Spinal cord (tissue), 9 donors: ENCODE measurements at regions not wholly inside any gene's neighbourhood (a gene's known extent, or its start where the extent isn't known, plus 50 kb on each side); places are given as distances from the start of the nearest gene placed in this dataset.

ENCODE experiments used
- DNase-seq, 6 donors: peaks; one replicate each; pipeline versions ENCODE4 v3.0.0 to v3.0.0-alpha.2; 2013 to 2015; ENCODE audit warnings: low spot score in 6 of 6, low read depth in 4 of 6
- H3K27ac ChIP-seq: one replicate; pipeline ENCODE4 v1.5.1; 2013; ENCODE audit warnings: low read depth, low read length, control low read depth
- H3K27me3 ChIP-seq: one replicate; pipeline ENCODE4 v1.6.1; 2013; ENCODE audit warnings: low read length; ENCODE audit not compliant: control insufficient read depth, insufficient read depth
- H3K36me3 ChIP-seq: one replicate; pipeline ENCODE4 v1.6.1; 2013; ENCODE audit warnings: low read length; ENCODE audit not compliant: control insufficient read depth, insufficient read depth
- H3K4me1 ChIP-seq: one replicate; pipeline ENCODE4 v1.6.1; 2013; ENCODE audit warnings: low read length; ENCODE audit not compliant: control insufficient read depth, insufficient read depth
- H3K4me3 ChIP-seq: one replicate; pipeline ENCODE4 v1.5.1; 2013; ENCODE audit warnings: low read depth, low read length, control low read depth
- H3K9me3 ChIP-seq: one replicate; pipeline ENCODE4 v1.6.1; 2013; ENCODE audit warnings: low read length; ENCODE audit not compliant: control insufficient read depth, insufficient read depth
- WGBS: methylation state at CpG from one replicate; pipeline ENCODE4 v1.1.5; 2013; ENCODE audit warnings: missing lambda C conversion rate; ENCODE audit not compliant: insufficient coverage; 5-methylcytosine and 5-hydroxymethylcytosine counted together
- donor health status: healthy.

GRCh38 chr21:16504281-16504680 is 774.5 kb downstream of the USP25 start:
- DNase-seq, result no peak
- Histone ChIP-seq H3K9me3 (no peaks in the 10 kb centered on the region), H3K4me3 (no peak overlapping the region), H3K27me3 (no peaks in the 10 kb centered on the region), H3K27ac (no peak overlapping the region), H3K4me1 (no peaks in the 10 kb centered on the region), H3K36me3 (no peaks in the 10 kb centered on the region)
- 59% methylated on average over 2 of the region's 2 CpGs for WGBS

- Histone ChIP-seq H3K4me1 (no peaks in the 10 kb centered on the region), H3K9me3 (no peaks in the 10 kb centered on the region), H3K27me3 (no peaks in the 10 kb centered on the region), H3K4me3 (no peak overlapping the region), H3K27ac (no peak overlapping the region), H3K36me3 (no peaks in the 10 kb centered on the region)
- DNase-seq, result no peak
Observed at GRCh38 chr21:16504766-16505165, 775.0 kb downstream of the USP25 start.

DNA sequence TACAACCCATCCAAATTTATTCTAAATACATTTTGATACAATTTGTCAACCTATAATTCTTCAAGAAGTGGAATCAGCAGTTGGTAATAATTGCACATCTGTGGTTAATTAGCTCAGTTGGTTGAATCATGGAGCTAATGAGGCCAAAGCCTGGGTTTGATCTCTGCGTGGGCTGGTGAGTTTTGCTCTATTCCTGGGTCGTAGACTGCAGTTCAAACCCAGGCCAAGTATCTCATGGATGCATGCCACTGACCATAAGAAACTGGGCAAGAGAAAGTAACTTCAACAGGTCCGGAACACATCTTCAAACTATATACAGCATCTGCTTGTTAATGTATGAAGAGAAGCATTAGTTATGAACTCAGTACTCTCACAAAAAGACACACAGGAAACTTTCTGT is 779.7 kb downstream of the USP25 start:
- Histone ChIP-seq H3K27me3 (no peaks in the 10 kb centered on the region), H3K27ac (no peak overlapping the region), H3K4me1 (no peaks in the 10 kb centered on the region), H3K4me3 (no peak overlapping the region), H3K36me3 (no peaks in the 10 kb centered on the region), H3K9me3 (peaks cover 2% of the 10 kb centered on the region)
- 40% methylated on average over 1 of the region's 3 CpGs for WGBS
- peak in 1 of 6 donors; percentile 22 for DNase-seq

- no peaks in the 10 kb centered on the region for H3K4me1 ChIP-seq
- H3K4me3 ChIP-seq, result no peak overlapping the region
- WGBS, result no CpG with 5 or more reads among the region's 2 CpGs
- H3K27me3 ChIP-seq, result no peaks in the 10 kb centered on the region
- no peak for DNase-seq
- peaks cover 2% of the 10 kb centered on the region for H3K9me3 ChIP-seq
- no peak overlapping the region for H3K27ac ChIP-seq
- H3K36me3 ChIP-seq, result no peaks in the 10 kb centered on the region
Observed at GRCh38 chr21:16514316-16514715, 784.5 kb downstream of the USP25 start.

- H3K9me3 ChIP-seq, result peaks cover 2% of the 10 kb centered on the region
- no peak for DNase-seq
- H3K36me3 ChIP-seq, result no peaks in the 10 kb centered on the region
- no CpG with 5 or more reads among the region's 1 CpG for WGBS
- no peak overlapping the region for H3K27ac ChIP-seq
- no peak overlapping the region for H3K4me3 ChIP-seq
- H3K27me3 ChIP-seq, result no peaks in the 10 kb centered on the region
- no peaks in the 10 kb centered on the region for H3K4me1 ChIP-seq
Observed at GRCh38 chr21:16517383-16517782, 787.6 kb downstream of the USP25 start.

- Histone ChIP-seq H3K27ac (no peak overlapping the region), H3K9me3 (peaks cover 2% of the 10 kb centered on the region), H3K4me3 (no peak overlapping the region), H3K36me3 (no peaks in the 10 kb centered on the region), H3K27me3 (no peaks in the 10 kb centered on the region), H3K4me1 (no peaks in the 10 kb centered on the region)
- no CpG with 5 or more reads among the region's 2 CpGs for WGBS
- no peak for DNase-seq
Observed at GRCh38 chr21:16519036-16519435, 789.3 kb downstream of the USP25 start.

DNA sequence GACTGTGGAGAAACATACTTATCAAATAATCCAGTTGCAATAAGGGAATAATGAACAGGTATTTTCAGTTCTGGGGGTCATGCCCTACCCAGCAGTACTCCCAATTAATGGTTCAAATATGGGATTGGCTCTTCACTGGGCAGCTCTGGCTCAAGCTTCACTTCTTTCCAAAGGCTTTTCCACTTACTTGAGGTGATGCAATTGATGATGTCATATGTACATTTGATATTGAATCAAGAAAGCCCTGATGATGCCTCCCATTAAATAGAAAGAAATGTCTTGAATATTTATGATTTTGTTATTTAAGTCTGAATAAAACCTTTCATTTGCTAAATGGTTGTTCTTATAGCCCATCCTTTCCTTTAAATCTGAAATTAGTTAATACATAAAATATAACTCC is 789.9 kb downstream of the USP25 start:
- H3K4me3 ChIP-seq, result no peak overlapping the region
- no peak for DNase-seq
- H3K4me1 ChIP-seq, result no peaks in the 10 kb centered on the region
- H3K36me3 ChIP-seq, result no peaks in the 10 kb centered on the region
- no peaks in the 10 kb centered on the region for H3K9me3 ChIP-seq
- no peak overlapping the region for H3K27ac ChIP-seq
- H3K27me3 ChIP-seq, result no peaks in the 10 kb centered on the region

DNA sequence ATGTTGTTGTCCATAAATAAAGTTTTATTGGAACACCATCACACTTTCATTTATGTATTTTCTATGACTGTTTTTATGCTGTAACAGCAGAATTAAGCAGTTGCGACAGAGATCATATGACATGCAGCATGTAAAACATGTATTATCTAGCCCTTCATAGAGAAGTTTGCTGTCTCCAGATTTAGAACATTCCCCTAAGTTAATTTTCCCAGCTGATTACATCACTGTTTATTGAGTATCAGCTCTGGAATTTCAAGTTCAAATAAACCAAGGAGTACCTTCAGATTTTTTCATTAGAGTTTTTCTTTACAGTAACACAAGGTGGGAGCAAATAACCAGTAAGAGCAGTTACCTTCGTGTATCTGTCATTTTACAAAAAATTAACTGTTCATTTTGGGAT is 792.8 kb downstream of the USP25 start:
- Histone ChIP-seq H3K27me3 (no peaks in the 10 kb centered on the region), H3K27ac (no peak overlapping the region), H3K4me3 (no peak overlapping the region), H3K36me3 (no peaks in the 10 kb centered on the region), H3K9me3 (no peaks in the 10 kb centered on the region), H3K4me1 (no peaks in the 10 kb centered on the region)
- no CpG with 5 or more reads among the region's 2 CpGs for WGBS
- DNase-seq, result no peak

GRCh38 chr21:16530656-16531055 is 800.9 kb downstream of the USP25 start:
- no CpG with 5 or more reads among the region's 2 CpGs for WGBS
- no peaks in the 10 kb centered on the region for H3K9me3 ChIP-seq
- H3K4me3 ChIP-seq, result no peak overlapping the region
- H3K27me3 ChIP-seq, result no peaks in the 10 kb centered on the region
- no peaks in the 10 kb centered on the region for H3K4me1 ChIP-seq
- DNase-seq, result no peak
- H3K27ac ChIP-seq, result no peak overlapping the region
- H3K36me3 ChIP-seq, result no peaks in the 10 kb centered on the region

GRCh38 chr21:16532840-16533239 is 803.1 kb downstream of the USP25 start:
- WGBS, result no CpG with 5 or more reads among the region's 4 CpGs
- DNase-seq, result peak in 3 of 6 donors; percentile 15 to 43 (median 24)
- Histone ChIP-seq H3K4me3 (no peak overlapping the region), H3K27me3 (no peaks in the 10 kb centered on the region), H3K4me1 (no peaks in the 10 kb centered on the region), H3K9me3 (no peaks in the 10 kb centered on the region), H3K27ac (peak overlapping the region; percentile 96), H3K36me3 (no peaks in the 10 kb centered on the region)
